Suprapubic skin (tissue), 4 donors: ENCODE measurements at regions not wholly inside any gene's neighbourhood (a gene's known extent, or its start where the extent isn't known, plus 50 kb on each side); places are given as distances from the start of the nearest gene placed in this dataset.

Experiments used
- DNase-seq, 2 donors: peaks; one replicate each; pipeline ENCODE4 v3.0.0-alpha.2; 2019; ENCODE audit warnings: low spot score in 2 of 2
- H3K27ac ChIP-seq: fragments of 200-600 bp; sonication (generic); one replicate; pipeline ENCODE4 v1.5.1; 2019
- H3K27me3 ChIP-seq: fragments of 200-600 bp; sonication (generic); one replicate; pipeline ENCODE4 v1.5.1; 2019
- H3K36me3 ChIP-seq: fragments of 200-600 bp; sonication (generic); one replicate; pipeline ENCODE4 v1.5.1; 2019
- H3K4me1 ChIP-seq: fragments of 200-600 bp; sonication (generic); one replicate; pipeline ENCODE4 v1.5.1; 2019
- H3K4me3 ChIP-seq: fragments of 200-600 bp; sonication (generic); one replicate; pipeline ENCODE4 v1.5.1; 2019; ENCODE audit warnings: mild to moderate bottlenecking
- H3K9me3 ChIP-seq: fragments of 200-600 bp; sonication (generic); one replicate; pipeline ENCODE4 v1.5.1; 2019
- CTCF ChIP-seq, 2 donors: fragments of 200-600 bp in 1 of 2; fragments of 450-650 bp in 1 of 2; sonication (generic) in 1 of 2; IDR thresholded peaks; one replicate each; pipeline ENCODE4 v1.5.1; 2016 to 2019; ENCODE audit warnings: antibody characterized with exemption in 2 of 2, mild to moderate bottlenecking in 1 of 2, moderate library complexity in 1 of 2
- EP300 ChIP-seq: sonication (generic); formaldehyde crosslinking; IDR thresholded peaks from one replicate; pipeline ENCODE4 v1.6.1; 2017; ENCODE audit warnings: antibody characterized with exemption
- POLR2A ChIP-seq, 2 donors: fragments of 450-650 bp; IDR thresholded peaks; one replicate each; pipeline ENCODE4 v1.6.1; 2017; ENCODE audit warnings: antibody characterized with exemption in 2 of 2, mild to moderate bottlenecking in 2 of 2, moderate library complexity in 2 of 2
- POLR2AphosphoS5 ChIP-seq, 3 donors: sonication (generic); formaldehyde crosslinking; IDR thresholded peaks; one replicate each; pipeline ENCODE4 v1.6.1; 2017; ENCODE audit warnings: antibody characterized with exemption in 3 of 3
- WGBS: methylation state at CpG from one replicate; pipeline ENCODE4 v1.1.5; 2018; 5-methylcytosine and 5-hydroxymethylcytosine counted together

GRCh38 chr20:40787941-40788340 is 98.9 kb upstream of the MAFB start:
- DNase-seq, result no peak
- WGBS, result 83% methylated on average over 5 of the region's 5 CpGs
- Histone ChIP-seq H3K27me3 (peaks cover 8% of the 10 kb centered on the region), H3K36me3 (no peaks in the 10 kb centered on the region), H3K4me1 (no peaks in the 10 kb centered on the region), H3K27ac (no peak overlapping the region), H3K4me3 (no peak overlapping the region), H3K9me3 (no peaks in the 10 kb centered on the region)
- TF ChIP-seq EP300 (no peak), POLR2AphosphoS5 (IDR thresholded peaks at IDR 0.05) (no peak), POLR2A (IDR thresholded peaks at IDR 0.05) (no peak), CTCF (IDR thresholded peaks at IDR 0.05) (no peak)

DNA sequence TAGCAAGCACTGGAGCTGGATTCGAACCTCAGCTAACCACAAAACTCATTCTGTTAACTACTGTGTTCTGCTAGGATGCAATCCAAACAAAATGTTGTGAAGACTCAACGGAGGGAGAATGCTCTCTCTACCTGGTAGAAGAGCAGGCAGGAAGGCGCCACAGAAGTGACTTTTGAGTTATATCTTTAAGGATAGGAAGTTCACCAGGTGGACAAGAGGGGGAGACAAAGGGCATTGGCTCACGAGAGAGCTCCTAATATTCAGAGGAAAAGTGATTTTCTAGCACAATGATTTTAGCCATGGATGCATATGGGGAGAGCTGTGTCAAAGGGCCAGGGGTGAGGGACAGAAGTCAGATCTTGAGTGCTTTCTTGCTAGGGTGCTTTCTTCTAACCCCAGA is 108.4 kb upstream of the MAFB start:
- TF ChIP-seq CTCF (IDR thresholded peaks at IDR 0.05), result no peak
- no peak for TF ChIP-seq POLR2AphosphoS5 (IDR thresholded peaks at IDR 0.05)
- no peak for TF ChIP-seq POLR2A (IDR thresholded peaks at IDR 0.05)
- TF ChIP-seq EP300, result no peak
- no peaks in the 10 kb centered on the region for H3K36me3 ChIP-seq
- WGBS, result 66% methylated on average over 4 of the region's 4 CpGs
- DNase-seq, result no peak
- no peaks in the 10 kb centered on the region for H3K27me3 ChIP-seq
- H3K27ac ChIP-seq, result no peak overlapping the region
- H3K4me3 ChIP-seq, result no peak overlapping the region
- H3K9me3 ChIP-seq, result no peaks in the 10 kb centered on the region
- no peaks in the 10 kb centered on the region for H3K4me1 ChIP-seq

DNA sequence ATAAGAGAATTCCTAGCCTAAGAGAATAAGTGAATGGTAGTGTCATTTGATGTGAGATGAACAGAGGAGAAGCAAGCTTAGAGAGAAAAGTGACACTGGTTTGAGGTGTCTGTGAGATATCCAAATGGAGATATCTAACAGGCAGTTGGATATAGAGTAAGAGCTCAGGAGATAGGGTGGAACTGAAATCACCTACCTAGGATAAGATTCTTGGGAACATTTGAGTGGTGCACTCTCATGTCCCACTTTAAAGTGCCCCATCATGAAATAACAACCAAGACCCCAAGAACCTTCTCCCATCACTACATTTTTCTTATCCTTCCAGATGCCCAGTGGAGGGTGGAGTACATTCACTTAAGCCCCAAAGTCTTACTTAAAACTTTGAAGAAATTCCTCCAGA is 109.0 kb upstream of the MAFB start:
- no peak for DNase-seq
- Histone ChIP-seq H3K36me3 (no peaks in the 10 kb centered on the region), H3K9me3 (no peaks in the 10 kb centered on the region), H3K4me1 (no peaks in the 10 kb centered on the region), H3K27ac (no peak overlapping the region), H3K4me3 (no peak overlapping the region), H3K27me3 (no peaks in the 10 kb centered on the region)
- TF ChIP-seq POLR2A (IDR thresholded peaks at IDR 0.05), result no peak
- no peak for TF ChIP-seq POLR2AphosphoS5 (IDR thresholded peaks at IDR 0.05)
- TF ChIP-seq CTCF (IDR thresholded peaks at IDR 0.05), result no peak
- no peak for TF ChIP-seq EP300

- TF ChIP-seq EP300, result no peak
- TF ChIP-seq POLR2AphosphoS5 (IDR thresholded peaks at IDR 0.05), result no peak
- TF ChIP-seq CTCF (IDR thresholded peaks at IDR 0.05), result no peak
- TF ChIP-seq POLR2A (IDR thresholded peaks at IDR 0.05), result no peak
- DNase-seq, result no peak
These were observed 113.8 kb upstream of the MAFB start for GRCh38 chr20:40802886-40803285.

DNA sequence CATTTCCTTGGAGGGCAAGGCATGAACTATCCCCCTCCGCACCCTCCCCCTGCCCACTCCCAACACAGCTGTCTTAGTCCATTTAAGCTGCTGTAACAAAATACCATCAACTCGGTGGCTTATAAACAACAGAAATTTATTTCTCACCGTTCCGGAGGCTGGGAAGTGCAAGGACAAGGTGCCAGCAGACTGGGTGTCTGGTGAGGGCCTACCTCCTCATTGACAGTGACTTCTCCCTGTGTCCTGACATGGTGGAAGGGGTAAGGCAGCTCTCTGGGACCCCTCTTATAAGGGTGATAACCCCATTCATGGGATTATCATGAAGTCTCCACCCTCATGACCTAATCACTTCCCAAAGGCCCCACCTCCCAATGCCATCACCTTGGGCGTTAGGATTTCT is 114.3 kb upstream of the MAFB start:
- DNase-seq, result no peak
- Histone ChIP-seq H3K9me3 (no peaks in the 10 kb centered on the region), H3K27me3 (peaks cover 33% of the 10 kb centered on the region), H3K27ac (no peak overlapping the region), H3K4me1 (no peaks in the 10 kb centered on the region), H3K4me3 (no peak overlapping the region), H3K36me3 (no peaks in the 10 kb centered on the region)
- WGBS, result 89% methylated on average over 5 of the region's 5 CpGs
- TF ChIP-seq CTCF (IDR thresholded peaks at IDR 0.05) (no peak), POLR2A (IDR thresholded peaks at IDR 0.05) (no peak), POLR2AphosphoS5 (IDR thresholded peaks at IDR 0.05) (no peak)

More at GRCh38 chr20:40802886-40803285, 113.8 kb upstream of the MAFB start:
- Histone ChIP-seq H3K4me1 (no peaks in the 10 kb centered on the region), H3K27ac (no peak overlapping the region), H3K27me3 (peaks cover 29% of the 10 kb centered on the region), H3K9me3 (no peaks in the 10 kb centered on the region), H3K4me3 (no peak overlapping the region), H3K36me3 (no peaks in the 10 kb centered on the region)
- 90% methylated on average over 3 of the region's 3 CpGs for WGBS
